ENCODE measurements at regions not wholly inside any gene's neighbourhood (a gene's known extent, or its start where the extent isn't known, plus 50 kb on each side); places are given as distances from the start of the nearest gene placed in this dataset.

DNA sequence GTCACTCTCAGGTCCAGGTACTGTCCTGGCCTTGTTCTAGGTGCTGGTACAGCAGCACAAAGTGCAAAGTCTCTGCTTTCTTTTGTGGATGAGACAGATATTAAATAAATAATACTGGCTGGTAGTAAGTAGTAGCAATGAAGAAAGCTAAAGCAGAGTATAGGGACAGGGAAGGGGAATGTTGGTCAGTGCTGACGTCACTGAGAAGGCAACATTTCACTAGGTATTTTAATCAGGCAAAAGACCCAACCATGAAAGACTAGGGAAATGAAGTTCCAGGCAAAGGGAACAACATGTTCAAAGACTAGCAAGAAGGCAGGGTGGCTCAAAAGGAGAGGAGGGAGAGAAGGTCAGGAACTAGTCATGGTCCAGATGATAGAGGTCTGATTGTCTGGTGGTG, 388.2 kb downstream of the YTHDC2 start:
- no peak overlapping the region for H3K4me3 ChIP-seq (ENCODE audit: insufficient read depth, low read depth, low read length)
- no CpG with 5 or more reads among the region's 1 CpG for WGBS, 2 experiments (ENCODE audit: extremely low coverage in 2 of 2, insufficient read length in 1 of 2)
- POLR2A ChIA-PET (ENCODE audit: unreplicated experiment), result no interaction called here

More for the DNA sequence above, 388.2 kb downstream of the YTHDC2 start:
- in situ Hi-C loops (cut with MboI; ENCODE audit: low sequenced_read_pairs) (no loop called here), intact Hi-C loops (cut with micrococcal nuclease) (no loop called here), dilution Hi-C loops (cut with HindIII; ENCODE audit: low sequenced_read_pairs, unreplicated experiment) (no loop called here)
- Histone ChIP-seq H2AK5ac (ENCODE audit: low read depth, low read length) (no peak overlapping the region), H3K36me3 (ENCODE audit: control insufficient read depth, insufficient read depth, low read length) (no peaks in the 10 kb centered on the region), H2BK20ac (ENCODE audit: low read depth, low read length) (no peak overlapping the region), H3K18ac (ENCODE audit: low read depth, low read length) (no peak overlapping the region), H2BK5ac (ENCODE audit: low read depth, low read length, poor library complexity, severe bottlenecking) (no peak overlapping the region), H3K9me1 (ENCODE audit: insufficient read depth, low read length) (no peaks in the 10 kb centered on the region), H3K4me2 (ENCODE audit: low read depth, low read length) (no peak overlapping the region), H3K14ac (replicated peaks; ENCODE audit: low read depth, low read length) (no peak overlapping the region), H3K27ac (ENCODE audit: insufficient read depth, low read length) (no peak overlapping the region), H3K23ac (ENCODE audit: low read depth, low read length) (no peak overlapping the region), H2AK9ac (replicated peaks; ENCODE audit: low read depth, low read length, poor library complexity) (no peak overlapping the region), H4K5ac (ENCODE audit: low read depth, low read length) (no peak overlapping the region), H4K20me1 (ENCODE audit: insufficient read depth, low read length) (no peaks in the 10 kb centered on the region), H3K56ac (ENCODE audit: extremely low read depth, insufficient read depth, low read length) (no peak overlapping the region), H3K9me3 (ENCODE audit: control insufficient read depth, insufficient read depth, low read length) (no peaks in the 10 kb centered on the region), H2BK15ac (ENCODE audit: low read depth, low read length) (no peak overlapping the region), H4K91ac (ENCODE audit: insufficient read depth, low read depth, low read length) (no peak overlapping the region), H3K79me1 (ENCODE audit: low read depth in 1 of 2, low read length in 2 of 2) (no peaks in the 10 kb centered on the region), H3K4me1 (ENCODE audit: control insufficient read depth, insufficient read depth, low read length) (no peaks in the 10 kb centered on the region), H3K27me3 (ENCODE audit: control insufficient read depth, insufficient read depth, low read length) (no peaks in the 10 kb centered on the region), H4K8ac (ENCODE audit: low read depth in 2 of 2, low read length in 2 of 2) (no peak overlapping the region), H3K4ac (ENCODE audit: low read depth, low read length) (no peak overlapping the region), H2BK120ac (ENCODE audit: low read depth, low read length) (no peak overlapping the region), H2AFZ (replicated peaks; ENCODE audit: low read length, poor library complexity) (no peak overlapping the region), H3K9ac (ENCODE audit: low read depth, low read length) (no peak overlapping the region)
- no peak for ATAC-seq (ENCODE audit: low read depth)
- no peak for TF ChIP-seq RFX5 (IDR thresholded peaks at IDR 0.05; ENCODE audit: low read depth, low read length)
- no peak for TF ChIP-seq CHD1 (IDR thresholded peaks at IDR 0.05; ENCODE audit: low read depth, low read length)
- no peak for TF ChIP-seq CEBPB (IDR thresholded peaks at IDR 0.05; ENCODE audit: low read depth, low read length)
- TF ChIP-seq, protein P1, sequence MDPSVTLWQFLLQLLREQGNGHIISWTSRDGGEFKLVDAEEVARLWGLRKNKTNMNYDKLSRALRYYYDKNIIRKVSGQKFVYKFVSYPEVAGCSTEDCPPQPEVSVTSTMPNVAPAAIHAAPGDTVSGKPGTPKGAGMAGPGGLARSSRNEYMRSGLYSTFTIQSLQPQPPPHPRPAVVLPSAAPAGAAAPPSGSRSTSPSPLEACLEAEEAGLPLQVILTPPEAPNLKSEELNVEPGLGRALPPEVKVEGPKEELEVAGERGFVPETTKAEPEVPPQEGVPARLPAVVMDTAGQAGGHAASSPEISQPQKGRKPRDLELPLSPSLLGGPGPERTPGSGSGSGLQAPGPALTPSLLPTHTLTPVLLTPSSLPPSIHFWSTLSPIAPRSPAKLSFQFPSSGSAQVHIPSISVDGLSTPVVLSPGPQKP (IDR thresholded peaks at IDR 0.05; ENCODE audit: borderline replicate concordance, low read depth, low read length), result no peak
- CTCF ChIA-PET, result no interaction called here
- BruUV-seq (replicated peaks), result no TSS peak
- DNase-seq, result no peak
